Testis (tissue), 2 donors: ENCODE measurements at regions not wholly inside any gene's neighbourhood (a gene's known extent, or its start where the extent isn't known, plus 50 kb on each side); places are given as distances from the start of the nearest gene placed in this dataset.
A peak's percentile ranks its signal among the peaks of the same experiment; 100 is the strongest.

Experiments
- DNase-seq: peaks from one replicate; pipeline ENCODE4 v3.0.0-alpha.2; 2019
- H3K27ac ChIP-seq, 2 donors: fragments of 200-600 bp; sonication (generic); one replicate each; pipeline ENCODE4 v1.5.1; 2019
- H3K27me3 ChIP-seq: fragments of 200-600 bp; sonication (generic); one replicate; pipeline ENCODE4 v1.5.1; 2019
- H3K36me3 ChIP-seq: fragments of 200-600 bp; sonication (generic); one replicate; pipeline ENCODE4 v1.5.1; 2017; ENCODE audit warnings: low read depth; ENCODE audit errors: missing control alignments
- H3K4me1 ChIP-seq: fragments of 200-600 bp; sonication (generic); one replicate; pipeline ENCODE4 v1.5.1; 2019
- H3K4me3 ChIP-seq, 2 donors: fragments of 200-600 bp; sonication (generic); one replicate each; pipeline ENCODE4 v1.5.1; 2017 to 2019
- H3K9me3 ChIP-seq: fragments of 200-600 bp; sonication (generic); one replicate; pipeline ENCODE4 v1.5.1; 2017
- CTCF ChIP-seq, 3 experiments: fragments of 450-650 bp in 2 of 3; fragments of 200-600 bp in 1 of 3; sonication (generic) in 1 of 3; IDR thresholded peaks; one replicate each; pipeline ENCODE4 v1.5.1; 2016 to 2019; ENCODE audit warnings: antibody characterized with exemption in 3 of 3, mild to moderate bottlenecking in 2 of 3, moderate library complexity in 1 of 3
- POLR2A ChIP-seq: fragments of 450-650 bp; IDR thresholded peaks from one replicate; pipeline ENCODE4 v1.6.1; 2017; ENCODE audit warnings: antibody characterized with exemption, mild to moderate bottlenecking, moderate library complexity
- WGBS, 2 donors: methylation state at CpG; one replicate each; pipeline ENCODE4 v1.1.5; 2018; 5-methylcytosine and 5-hydroxymethylcytosine counted together
- intact Hi-C: fragments of 100-400 bp; cut with DNase I; formaldehyde crosslinking; loops from one replicate; pipeline ENCODE4 v1.15.1; 2023; ENCODE audit warnings: low total_unique reads

DNA sequence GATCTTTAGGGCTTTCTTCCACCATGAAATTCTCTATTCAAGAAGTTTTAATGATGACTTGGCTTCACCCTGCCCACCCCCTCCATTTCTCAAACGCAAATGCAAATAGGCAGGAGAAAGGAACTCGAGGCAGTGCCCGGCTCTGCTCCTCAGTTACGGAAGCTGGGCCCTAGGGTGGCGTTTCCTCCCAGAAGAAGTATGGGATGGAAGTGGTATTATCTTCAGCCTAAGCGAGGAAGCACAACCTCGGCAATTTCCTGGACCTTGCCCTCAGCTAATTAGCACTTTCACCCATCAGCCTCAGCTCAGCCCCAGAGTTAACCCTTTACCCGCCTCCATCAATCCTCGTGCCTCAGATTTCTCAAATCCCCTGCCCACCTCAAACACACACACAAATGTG, 58.2 kb upstream of the LRRC55 start:
- intact Hi-C loops: no loop called here
- no peak for DNase-seq
- H3K9me3 ChIP-seq: no peaks in the 10 kb centered on the region
- H3K27me3 ChIP-seq: no peaks in the 10 kb centered on the region
- WGBS, 2 donors: 62 to 77% methylated on average over 9 of the region's 9 CpGs
- no peak overlapping the region for H3K4me3 ChIP-seq
- no peak for TF ChIP-seq CTCF (IDR thresholded peaks at IDR 0.05)
- no peak for TF ChIP-seq POLR2A
- H3K27ac ChIP-seq: no peak overlapping the region
- no peaks in the 10 kb centered on the region for H3K36me3 ChIP-seq
- no peaks in the 10 kb centered on the region for H3K4me1 ChIP-seq

- no peaks in the 10 kb centered on the region for H3K4me1 ChIP-seq
- H3K9me3 ChIP-seq: no peaks in the 10 kb centered on the region
- H3K36me3 ChIP-seq: no peaks in the 10 kb centered on the region
- no peak overlapping the region for H3K27ac ChIP-seq
- intact Hi-C loops: no loop called here
- H3K27me3 ChIP-seq: no peaks in the 10 kb centered on the region
- DNase-seq: no peak
- no peak overlapping the region for H3K4me3 ChIP-seq
- TF ChIP-seq CTCF (IDR thresholded peaks at IDR 0.05): no peak
- TF ChIP-seq POLR2A: no peak
- 77 to 78% methylated on average over 7 of the region's 7 CpGs for WGBS, 2 donors
Measured at GRCh38 chr11:57124505-57124904, 57.2 kb upstream of the LRRC55 start.

DNA sequence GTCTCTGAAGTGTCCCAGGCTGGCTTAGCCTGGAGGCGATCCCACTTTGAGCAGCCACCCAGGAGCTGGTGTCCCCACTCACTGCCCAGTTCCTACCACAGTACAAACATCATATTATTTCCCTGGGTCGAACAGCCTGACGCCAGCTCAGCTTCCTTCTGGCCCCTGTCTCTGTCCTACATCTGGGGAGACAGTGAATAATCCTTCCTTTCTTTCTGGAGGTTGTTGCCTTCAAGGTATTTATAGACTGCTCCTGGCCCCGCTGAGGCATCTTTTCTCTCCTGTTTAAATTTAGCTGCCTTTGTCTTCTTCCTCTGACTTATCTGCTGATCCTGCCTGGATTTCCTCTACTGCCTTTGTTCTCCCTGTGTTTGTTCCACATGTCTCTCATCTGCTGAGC, 56.8 kb upstream of the LRRC55 start:
- intact Hi-C loops: no loop called here
- no peak overlapping the region for H3K27ac ChIP-seq
- DNase-seq: no peak
- no peaks in the 10 kb centered on the region for H3K4me1 ChIP-seq
- H3K27me3 ChIP-seq: no peaks in the 10 kb centered on the region
- WGBS, 2 donors: 68 to 73% methylated on average over 4 of the region's 4 CpGs
- H3K36me3 ChIP-seq: no peaks in the 10 kb centered on the region
- H3K9me3 ChIP-seq: no peaks in the 10 kb centered on the region
- TF ChIP-seq CTCF (IDR thresholded peaks at IDR 0.05) (no peak), POLR2A (no peak)
- H3K4me3 ChIP-seq: no peak overlapping the region

GRCh38 chr11:57126766-57127400, 54.9 kb upstream of the LRRC55 start:
- no peak for DNase-seq
- no peaks in the 10 kb centered on the region for H3K9me3 ChIP-seq
- H3K36me3 ChIP-seq: no peaks in the 10 kb centered on the region
- WGBS, 2 donors: 86 to 93% methylated on average over 3 of the region's 3 CpGs
- TF ChIP-seq CTCF (IDR thresholded peaks at IDR 0.05) (no peak), POLR2A (no peak)
- H3K4me3 ChIP-seq: no peak overlapping the region
- intact Hi-C loops: no loop called here
- no peak overlapping the region for H3K27ac ChIP-seq
- no peaks in the 10 kb centered on the region for H3K4me1 ChIP-seq
- H3K27me3 ChIP-seq: no peaks in the 10 kb centered on the region

DNA sequence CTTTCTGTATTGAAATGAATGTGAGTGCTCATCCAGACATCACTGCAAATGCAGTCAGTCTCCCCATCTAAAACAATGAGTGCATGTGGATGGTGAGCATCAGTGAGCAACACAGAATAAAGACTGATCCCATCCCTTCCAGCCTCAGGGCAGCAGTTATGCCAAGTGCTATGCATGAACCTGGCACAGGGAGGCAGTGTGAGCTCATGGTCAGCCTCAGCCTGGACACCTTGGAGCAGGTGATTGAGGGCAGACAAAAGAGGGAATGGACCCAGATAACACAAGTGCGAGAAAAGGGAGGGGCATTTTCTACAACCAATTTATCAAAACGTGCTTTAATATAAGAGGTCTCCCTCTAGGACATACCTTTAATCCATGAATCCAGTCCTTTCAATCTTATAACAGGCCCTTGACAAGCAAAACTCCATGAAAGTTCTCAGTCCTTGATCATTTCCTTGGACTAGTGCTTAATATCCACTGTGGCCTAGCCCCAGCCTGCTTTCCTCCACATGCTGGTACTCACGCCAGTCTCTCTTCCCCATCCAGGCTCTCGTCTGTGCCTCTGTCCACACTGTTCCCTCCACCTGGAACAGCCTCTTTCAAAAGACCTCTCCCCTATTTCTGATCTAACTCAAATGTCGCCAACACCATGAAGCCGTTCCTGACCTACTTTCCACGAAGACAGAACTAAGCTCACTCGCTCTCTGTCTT, 50.5 kb upstream of the LRRC55 start:
- Histone ChIP-seq H3K27ac (no peak overlapping the region), H3K9me3 (no peaks in the 10 kb centered on the region), H3K27me3 (no peaks in the 10 kb centered on the region), H3K4me1 (no peaks in the 10 kb centered on the region), H3K4me3 (no peak overlapping the region), H3K36me3 (no peaks in the 10 kb centered on the region)
- 79% methylated on average over 8 of the region's 8 CpGs for WGBS, 2 donors
- DNase-seq: peak; percentile 53
- intact Hi-C loops: no loop called here
- TF ChIP-seq POLR2A (no peak), CTCF (IDR thresholded peaks at IDR 0.05) (peak in 2 of 3 experiments; percentile 16 to 42)
